ENCODE measurements at regions not wholly inside any gene's neighbourhood (a gene's known extent, or its start where the extent isn't known, plus 50 kb on each side); places are given as distances from the start of the nearest gene placed in this dataset.
"Not testable (repeated sequence)": the region's sequence is repeated elsewhere in the genome, so short reads cannot be mapped to it uniquely, and the experiment has no call there.

- POLR2A ChIA-PET, result no interaction called here
- no peak for DNase-seq (ENCODE audit: extremely low spot score)
These were observed 287.5 kb downstream of the ZPLD1 start for GRCh38 chr3:102722317-102722716.

GRCh38 chr3:102727340-102727739, 292.5 kb downstream of the ZPLD1 start:
- no peak for DNase-seq (ENCODE audit: extremely low spot score)
- CTCF ChIA-PET, result interaction anchor here (1.7 to 2.3 kb wide), 2 partner anchors 10 to 13 kb away, joined by 4 to 8 read pairs; no protein-coding TSS in a partner anchor
- no peak for TF ChIP-seq CTCF (IDR thresholded peaks at IDR 0.05; ENCODE audit: control extremely low read depth, extremely low read depth, low read depth, missing control alignments)
- POLR2A ChIA-PET, result no interaction called here

More at GRCh38 chr3:102722317-102722716, 287.5 kb downstream of the ZPLD1 start:
- CTCF ChIA-PET, result interaction anchor here (1.1 kb wide), 1 partner anchor 49 kb away, joined by 5 read pairs; no protein-coding TSS in a partner anchor
- no peak for TF ChIP-seq CTCF (IDR thresholded peaks at IDR 0.05; ENCODE audit: control extremely low read depth, extremely low read depth, low read depth, missing control alignments)

DNA sequence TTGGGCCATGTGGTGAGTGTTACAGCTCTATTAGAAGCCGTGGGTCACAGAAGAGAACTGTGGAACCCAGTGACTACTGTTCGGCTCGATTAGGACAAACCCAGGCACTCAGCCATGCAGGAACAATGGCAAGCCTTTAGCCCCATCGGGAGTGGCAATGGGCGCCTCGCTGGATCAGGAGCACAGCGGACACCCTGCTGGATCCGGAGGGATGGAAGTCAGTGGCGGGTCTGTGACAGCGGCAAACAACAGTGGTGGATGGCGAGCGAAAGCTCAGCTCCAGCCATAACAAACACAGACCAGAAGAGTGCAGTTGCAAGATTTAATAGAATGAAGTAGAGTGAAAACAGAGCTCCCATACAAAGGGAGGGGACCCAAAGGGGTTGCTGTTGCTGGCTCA, 297.8 kb downstream of the ZPLD1 start:
- CTCF ChIA-PET, result interaction anchor here (0.9 to 1.1 kb wide), 2 partner anchors 14 to 59 kb away, joined by 3 read pairs; no protein-coding TSS in a partner anchor
- POLR2A ChIA-PET; DNase-seq (ENCODE audit: extremely low spot score): not testable (repeated sequence)

DNA sequence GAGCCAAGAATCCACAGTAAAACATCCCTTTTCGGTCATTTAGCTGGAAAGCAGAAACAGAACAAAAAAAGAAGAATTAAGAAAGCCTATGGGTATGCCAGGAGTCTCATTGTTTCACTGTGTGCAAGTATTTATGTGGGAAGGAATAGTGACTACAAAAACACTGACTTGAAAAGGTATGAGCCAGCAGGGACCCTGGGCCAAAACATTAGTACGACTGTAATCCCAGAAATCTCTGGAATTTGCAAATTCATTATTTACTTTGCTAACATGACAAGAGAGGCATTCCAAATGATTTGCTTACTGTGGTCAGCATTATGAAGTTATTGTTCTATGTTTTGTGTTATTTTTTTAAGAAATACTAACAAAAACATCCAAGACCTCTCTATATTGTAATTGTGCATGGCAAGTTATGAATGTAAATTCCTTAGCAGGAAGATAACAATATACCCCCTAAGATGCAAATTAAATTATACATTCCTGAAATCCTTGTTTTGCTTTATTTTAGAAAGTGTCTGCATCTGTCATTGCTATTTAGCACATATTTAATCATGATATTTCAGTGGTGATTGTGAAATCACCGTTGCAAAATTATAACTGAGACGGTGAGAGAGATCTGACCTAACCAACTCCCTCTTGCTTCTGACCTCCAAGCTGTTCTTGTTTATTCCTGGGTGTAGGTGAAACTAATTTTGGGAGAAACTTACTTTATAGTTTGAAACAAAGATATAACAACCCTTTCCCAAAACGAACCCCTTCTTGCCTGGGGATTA, 299.2 kb downstream of the ZPLD1 start:
- POLR2A ChIA-PET, result no interaction called here

GRCh38 chr3:102735311-102735710, 300.5 kb downstream of the ZPLD1 start:
- DNase-seq (ENCODE audit: extremely low spot score), result no peak
- no peak for TF ChIP-seq CTCF (IDR thresholded peaks at IDR 0.05; ENCODE audit: control extremely low read depth, extremely low read depth, low read depth, missing control alignments)
- ChIA-PET CTCF (interaction anchor here (1.0 kb wide), 1 partner anchor 62 kb away, joined by 5 read pairs; no protein-coding TSS in a partner anchor), POLR2A (no interaction called here)

More for the DNA sequence above, 299.2 kb downstream of the ZPLD1 start:
- no peak for TF ChIP-seq CTCF (IDR thresholded peaks at IDR 0.05; ENCODE audit: control extremely low read depth, extremely low read depth, low read depth, missing control alignments)
- CTCF ChIA-PET, result interaction anchor here (0.9 kb wide), 1 partner anchor 26 kb away, joined by 3 read pairs; no protein-coding TSS in a partner anchor
- no peak for DNase-seq (ENCODE audit: extremely low spot score)

DNA sequence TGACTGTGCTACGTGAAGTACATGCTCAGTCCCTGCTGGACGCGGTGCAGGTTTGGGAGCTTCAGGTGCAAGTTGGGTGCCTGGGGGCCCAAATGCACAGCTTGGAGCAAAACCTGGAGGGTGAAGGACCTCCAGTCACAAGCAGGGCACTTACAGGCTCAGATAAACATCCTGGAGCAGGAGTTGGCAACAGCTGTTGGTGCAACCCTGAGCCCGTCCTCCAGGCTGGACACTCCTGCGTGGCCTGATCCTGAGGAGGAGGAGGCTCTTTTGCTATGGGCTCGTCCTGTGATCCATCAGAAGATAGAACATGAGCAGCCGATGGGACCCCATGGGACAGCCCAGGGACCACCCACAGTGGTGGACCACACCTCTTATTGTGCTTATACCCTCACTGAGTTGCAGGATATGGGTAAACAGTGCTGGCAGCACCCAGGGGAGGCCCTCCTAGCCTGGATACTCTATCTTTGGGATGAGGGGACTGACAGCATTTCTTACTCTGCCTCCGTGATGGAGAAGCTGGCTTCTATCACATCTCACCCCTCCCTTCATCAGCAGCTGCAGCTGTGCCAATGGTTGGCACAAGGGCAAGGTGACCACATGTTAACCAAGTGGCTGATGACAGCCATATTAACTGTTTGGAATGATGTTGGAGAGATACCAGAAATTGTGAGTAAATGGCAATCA, 301.6 kb downstream of the ZPLD1 start:
- ChIA-PET CTCF (no interaction called here), POLR2A (interaction anchor here (0.5 kb wide), 1 partner anchor 77 kb away, joined by 4 read pairs; no protein-coding TSS in a partner anchor)
- DNase-seq (ENCODE audit: extremely low spot score), result no peak
- no peak for TF ChIP-seq CTCF (IDR thresholded peaks at IDR 0.05; ENCODE audit: control extremely low read depth, extremely low read depth, low read depth, missing control alignments)

- CTCF ChIA-PET, result no interaction called here
- POLR2A ChIA-PET, result no interaction called here
- no peak for TF ChIP-seq CTCF (IDR thresholded peaks at IDR 0.05; ENCODE audit: control extremely low read depth, extremely low read depth, low read depth, missing control alignments)
- DNase-seq (ENCODE audit: extremely low spot score), result no peak
These were observed 302.1 kb downstream of the ZPLD1 start for GRCh38 chr3:102736975-102737304.

Measured in GM10248 (cell line).